Heart left ventricle (tissue), 16 donors: ENCODE measurements at regions not wholly inside any gene's neighbourhood (a gene's known extent, or its start where the extent isn't known, plus 50 kb on each side); places are given as distances from the start of the nearest gene placed in this dataset.

Source experiments
- ATAC-seq, 4 donors: fragments of 200-7000 bp; cut with Tn5 transposase; one replicate each; pipeline ENCODE4 v1.9.1; 2020 to 2022; ENCODE audit warnings: moderate library complexity in 4 of 4, mild to moderate bottlenecking in 3 of 4, moderate number of reproducible peaks in 1 of 4
- DNase-seq, 5 donors: peaks; one replicate each; pipeline ENCODE4 v3.0.0-alpha.2; 2020
- H3K27ac ChIP-seq, 12 donors: fragments of 200-600 bp; sonication (generic) in 4 of 12; one replicate each; pipeline versions ENCODE4 v1.5.0 to v1.8.0; 2016 to 2022; ENCODE audit warnings: mild to moderate bottlenecking in 2 of 12
- H3K27me3 ChIP-seq, 9 donors: fragments of 200-600 bp; sonication (generic) in 2 of 9; one replicate each; pipeline versions ENCODE4 v1.5.1 to v1.8.0; 2016 to 2022; ENCODE audit warnings: mild to moderate bottlenecking in 3 of 9
- H3K36me3 ChIP-seq, 9 donors: fragments of 200-600 bp; sonication (generic) in 2 of 9; one replicate each; pipeline versions ENCODE4 v1.5.0 to v1.8.0; 2018 to 2022; ENCODE audit warnings: mild to moderate bottlenecking in 2 of 9
- H3K4me1 ChIP-seq, 12 donors: fragments of 200-600 bp; sonication (generic) in 4 of 12; one replicate each; pipeline versions ENCODE4 v1.5.0 to v1.8.0; 2016 to 2022; ENCODE audit warnings: mild to moderate bottlenecking in 3 of 12
- H3K4me3 ChIP-seq, 12 donors: fragments of 200-600 bp; sonication (generic) in 4 of 12; one replicate each; pipeline versions ENCODE4 v1.5.0 to v1.8.0; 2017 to 2022; ENCODE audit warnings: mild to moderate bottlenecking in 9 of 12, moderate library complexity in 4 of 12
- H3K9me3 ChIP-seq, 12 donors: fragments of 200-600 bp; sonication (generic) in 4 of 12; one replicate each; pipeline versions ENCODE4 v1.5.0 to v1.8.0; 2016 to 2022; ENCODE audit warnings: mild to moderate bottlenecking in 1 of 12
- CTCF ChIP-seq, 12 donors: fragments of 200-600 bp; sonication (generic) in 4 of 12; IDR thresholded peaks; one replicate each; pipeline versions ENCODE4 v1.5.0 to v1.8.0; 2018 to 2022; ENCODE audit warnings: antibody characterized with exemption in 12 of 12, mild to moderate bottlenecking in 5 of 12
- POLR2A ChIP-seq, 2 donors: fragments of 450-650 bp; IDR thresholded peaks; one replicate each; pipeline ENCODE4 v1.6.1; 2017; ENCODE audit warnings: antibody characterized with exemption in 2 of 2, mild to moderate bottlenecking in 2 of 2, moderate library complexity in 2 of 2
- WGBS, 4 donors: extraction: QIAGEN DNeasy Blood & Tissue Kit in 2 of 4; methylation state at CpG; one replicate each; pipeline versions ENCODE4 v1.1.5 to v1.1.7; 2013 to 2018; 5-methylcytosine and 5-hydroxymethylcytosine counted together
- intact Hi-C, 10 donors: fragments of 100-400 bp; cut with DNase I; formaldehyde crosslinking; loops; one replicate each; pipeline versions ENCODE4 v1.11.1 to v1.14.2; 2022
- donor health status: ischemic (EF 13 %, LVEDD 7.1; RV severe dilation, severe dysfunction).
- donor health status: healthy with polysubstance abuse.
- donor health status: DM: no; HTN: yes; CAD: no.
- donor health status: DM: no; HTN: no; CAD: no.
- donor health status: ischemic (EF 25% LVEDD 6.9; RV normal size, moderate dysfunction).
- donor health status: ischemic (EF 25% LVEDD 5.7; RV mildly dilated, moderate dysfunction).
- donor health status: healthy.
- donor health status: DM: yes; HTN: yes; CAD: no.
- donor health status: ischemic (EF 35%, LVEDD 5.7; RV mildly dilated, moderate dysfunction).
- donor health status: nonischemic (EF 11% LVEDD 7.7; RV severe dilation, severe dysfunction).
- donor health status: DM: yes; HTN: yes; CAD: no.
- donor health status: PGD.
- donor health status: ischemic (EF 29% LVEDD 5.4; RV normal size, mild dysfunction).
- donor health status: nonischemic (EF 23%, LVEDD 6.1; RV moderate dilation, normal function).

- Histone ChIP-seq H3K9me3 (no peaks in the 10 kb centered on the region), H3K27me3 (no peaks in the 10 kb centered on the region), H3K36me3 (no peaks in the 10 kb centered on the region), H3K4me1 (no peaks in the 10 kb centered on the region), H3K4me3 (no peak overlapping the region), H3K27ac (no peak overlapping the region)
- no peak for DNase-seq
- TF ChIP-seq POLR2A (IDR thresholded peaks at IDR 0.05) (no peak), CTCF (IDR thresholded peaks at IDR 0.05) (no peak)
- ATAC-seq, result no peak
- 80 to 89% (median 87%) methylated on average over 14 of the region's 14 CpGs for WGBS, 4 donors
- intact Hi-C loops, result no loop called here
These were observed 336.9 kb upstream of the FAT1 start for GRCh38 chr4:187060551-187060950.

GRCh38 chr4:187063251-187063650 lies 339.6 kb upstream of the FAT1 start:
- H3K4me1 ChIP-seq, result no peaks in the 10 kb centered on the region

DNA sequence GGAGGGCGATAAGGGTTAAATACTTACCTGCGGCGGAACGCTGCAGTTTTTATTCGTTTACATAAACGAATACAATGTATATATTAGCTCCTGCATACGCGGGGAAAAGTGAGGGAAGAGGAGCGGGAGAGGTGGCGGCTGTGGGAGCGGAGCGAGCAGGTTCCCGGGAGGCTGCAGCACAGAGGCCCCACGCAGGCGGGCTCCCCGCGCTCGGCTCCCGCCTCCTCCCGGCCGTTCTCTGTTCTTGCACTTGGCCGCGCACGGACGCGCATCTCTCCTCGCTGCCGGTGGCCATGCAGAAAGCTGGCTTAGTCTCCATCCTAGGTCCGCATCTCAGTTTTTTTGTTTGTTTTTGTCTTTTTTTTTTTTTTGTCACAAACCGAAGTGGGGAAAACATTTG lies 340.4 kb upstream of the FAT1 start:
- Histone ChIP-seq H3K27me3 (no peaks in the 10 kb centered on the region), H3K9me3 (no peaks in the 10 kb centered on the region), H3K36me3 (no peaks in the 10 kb centered on the region), H3K4me1 (no peaks in the 10 kb centered on the region), H3K27ac (no peak overlapping the region), H3K4me3 (no peak overlapping the region)
- intact Hi-C loops, result no loop called here
- no peak for DNase-seq
- ATAC-seq, result no peak
- TF ChIP-seq CTCF (IDR thresholded peaks at IDR 0.05) (no peak), POLR2A (IDR thresholded peaks at IDR 0.05) (no peak)
- 91 to 96% (median 94%) methylated on average over 30 of the region's 30 CpGs for WGBS, 4 donors

More at GRCh38 chr4:187063251-187063650, 339.6 kb upstream of the FAT1 start:
- ATAC-seq (no peak), DNase-seq (no peak)
- H3K9me3 ChIP-seq, result no peaks in the 10 kb centered on the region
- TF ChIP-seq POLR2A (IDR thresholded peaks at IDR 0.05) (no peak), CTCF (IDR thresholded peaks at IDR 0.05) (no peak)
- H3K27ac ChIP-seq, result no peak overlapping the region
- H3K4me3 ChIP-seq, result no peak overlapping the region
- no peaks in the 10 kb centered on the region for H3K27me3 ChIP-seq
- no peaks in the 10 kb centered on the region for H3K36me3 ChIP-seq
- intact Hi-C loops, result no loop called here
- 76 to 91% (median 86%) methylated on average over 26 of the region's 26 CpGs for WGBS, 4 donors

DNA sequence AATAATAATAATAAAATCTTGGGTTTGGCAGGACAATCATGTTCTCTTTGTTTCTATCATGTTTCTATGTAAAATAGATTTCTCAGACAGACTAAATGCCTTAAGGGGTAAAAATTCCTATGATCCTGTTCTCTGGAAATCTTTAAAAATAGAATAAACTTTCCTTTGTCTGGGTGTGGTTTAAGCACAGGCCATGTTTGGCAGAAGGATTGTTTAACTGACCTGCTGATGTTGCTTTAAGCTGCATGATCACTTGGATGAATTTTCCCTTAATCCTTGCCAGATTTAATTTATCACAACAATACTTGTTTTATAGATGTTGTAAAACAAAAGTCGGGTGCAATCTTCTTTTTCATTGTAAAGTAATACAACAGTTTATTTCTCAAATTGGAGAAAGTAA lies 341.7 kb upstream of the FAT1 start:
- WGBS, 4 donors, result 51 to 63% (median 59%) methylated on average over 1 of the region's 1 CpG
- Histone ChIP-seq H3K27ac (no peak overlapping the region), H3K4me3 (no peak overlapping the region), H3K9me3 (no peaks in the 10 kb centered on the region), H3K4me1 (no peaks in the 10 kb centered on the region), H3K27me3 (no peaks in the 10 kb centered on the region), H3K36me3 (no peaks in the 10 kb centered on the region)
- no peak for DNase-seq
- intact Hi-C loops, result no loop called here
- TF ChIP-seq POLR2A (IDR thresholded peaks at IDR 0.05), result no peak
- no peak for TF ChIP-seq CTCF (IDR thresholded peaks at IDR 0.05)
- no peak for ATAC-seq
